ENCODE measurements at regions not wholly inside any gene's neighbourhood (a gene's known extent, or its start where the extent isn't known, plus 50 kb on each side); places are given as distances from the start of the nearest gene placed in this dataset.

DNA sequence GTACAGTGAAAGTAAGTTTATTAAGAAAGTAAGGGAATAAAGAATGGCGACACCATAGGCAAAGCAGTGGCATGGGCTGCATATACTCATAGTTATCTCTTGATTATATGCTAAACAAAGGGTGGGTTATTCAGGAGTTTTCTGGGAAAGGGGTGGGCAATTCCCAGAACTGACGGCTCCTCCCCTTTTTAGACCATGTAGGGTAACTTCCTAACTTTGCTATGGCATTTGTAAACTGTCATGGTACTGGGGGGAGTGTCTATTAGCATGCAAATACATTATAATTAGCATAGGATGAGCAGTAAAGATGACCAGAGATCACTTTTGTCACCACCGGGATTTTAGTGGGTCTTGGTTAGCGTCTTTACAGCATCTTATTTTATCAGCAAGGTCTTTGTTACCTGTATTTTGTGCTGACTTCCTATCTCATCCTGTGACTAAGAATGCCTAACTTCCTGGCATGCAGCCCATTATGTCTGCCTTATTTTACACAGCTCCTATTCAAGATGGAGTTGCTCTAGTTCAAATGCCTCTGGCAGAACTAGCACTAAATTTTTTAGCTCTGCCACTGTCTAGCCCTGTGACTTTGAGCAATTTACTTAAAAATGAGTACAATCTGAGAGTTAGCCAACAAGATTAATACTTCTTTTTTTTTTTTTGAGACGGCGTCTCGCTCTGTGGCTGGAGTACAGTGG lies 110.3 kb upstream of the PALMD start:
- DNase-seq (ENCODE audit: low read depth) = no peak
- TF ChIP-seq, protein P1, sequence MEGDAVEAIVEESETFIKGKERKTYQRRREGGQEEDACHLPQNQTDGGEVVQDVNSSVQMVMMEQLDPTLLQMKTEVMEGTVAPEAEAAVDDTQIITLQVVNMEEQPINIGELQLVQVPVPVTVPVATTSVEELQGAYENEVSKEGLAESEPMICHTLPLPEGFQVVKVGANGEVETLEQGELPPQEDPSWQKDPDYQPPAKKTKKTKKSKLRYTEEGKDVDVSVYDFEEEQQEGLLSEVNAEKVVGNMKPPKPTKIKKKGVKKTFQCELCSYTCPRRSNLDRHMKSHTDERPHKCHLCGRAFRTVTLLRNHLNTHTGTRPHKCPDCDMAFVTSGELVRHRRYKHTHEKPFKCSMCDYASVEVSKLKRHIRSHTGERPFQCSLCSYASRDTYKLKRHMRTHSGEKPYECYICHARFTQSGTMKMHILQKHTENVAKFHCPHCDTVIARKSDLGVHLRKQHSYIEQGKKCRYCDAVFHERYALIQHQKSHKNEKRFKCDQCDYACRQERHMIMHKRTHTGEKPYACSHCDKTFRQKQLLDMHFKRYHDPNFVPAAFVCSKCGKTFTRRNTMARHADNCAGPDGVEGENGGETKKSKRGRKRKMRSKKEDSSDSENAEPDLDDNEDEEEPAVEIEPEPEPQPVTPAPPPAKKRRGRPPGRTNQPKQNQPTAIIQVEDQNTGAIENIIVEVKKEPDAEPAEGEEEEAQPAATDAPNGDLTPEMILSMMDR (IDR thresholded peaks at IDR 0.05; ENCODE audit: insufficient read depth, low read depth, low read length) = no peak

DNA sequence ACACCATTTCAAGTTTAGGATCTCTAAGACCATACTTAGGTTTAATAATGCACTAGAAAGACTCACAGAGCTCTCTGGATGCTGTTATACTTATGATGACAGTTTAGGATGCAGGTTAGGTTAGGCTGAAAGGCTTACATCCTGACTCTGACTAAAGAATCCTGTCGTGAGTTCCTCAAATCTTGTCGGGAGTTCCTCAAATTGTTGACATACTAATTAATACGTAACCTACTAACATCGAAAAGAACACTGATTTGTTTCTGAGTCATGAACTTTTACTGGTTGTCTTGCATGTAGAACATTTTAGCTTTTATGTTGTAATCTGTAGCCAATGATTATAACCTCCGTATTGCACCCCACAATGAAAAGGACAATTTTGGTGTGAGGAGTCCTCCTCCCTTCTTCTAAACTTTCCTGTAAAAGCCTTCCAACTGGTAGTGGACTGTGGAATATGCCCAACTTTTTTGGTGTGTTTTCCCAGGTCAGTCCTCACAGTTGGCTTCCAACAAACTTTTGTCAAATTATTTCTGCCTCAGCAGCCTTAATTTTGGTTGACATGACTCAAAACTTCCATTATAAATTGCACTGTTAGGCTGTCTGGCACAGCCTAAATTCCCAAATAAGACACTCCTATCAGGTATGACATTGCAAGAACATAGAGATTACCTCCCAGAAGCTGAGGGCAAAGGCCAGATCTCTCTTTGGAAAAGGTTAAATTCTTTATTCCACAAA lies 107.9 kb upstream of the PALMD start:
- no peak overlapping the region for H3K4me3 ChIP-seq (ENCODE audit: low read depth, low read length)
- TF ChIP-seq, protein P1 (IDR thresholded peaks at IDR 0.05; ENCODE audit: insufficient read depth, low read depth, low read length) = no peak
- no peak for DNase-seq (ENCODE audit: low read depth)

More for the DNA sequence above, 110.3 kb upstream of the PALMD start:
- H3K4me3 ChIP-seq (ENCODE audit: low read depth, low read length) = no peak overlapping the region

DNA sequence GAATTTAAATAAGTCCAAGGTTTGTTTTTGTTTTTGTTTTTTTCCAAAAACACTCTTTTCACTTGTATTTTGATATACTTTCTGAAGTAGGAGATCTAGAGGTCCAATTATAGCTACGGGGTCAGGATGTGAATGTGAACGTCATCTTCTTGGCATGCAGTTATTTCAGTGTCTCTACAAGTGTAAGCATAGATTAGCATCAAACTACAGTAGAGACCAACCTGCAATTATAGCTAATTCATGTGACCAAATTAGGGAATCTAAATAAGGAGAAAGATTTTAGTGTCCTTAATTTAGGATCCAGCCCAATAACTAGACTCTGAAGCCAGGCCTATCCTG lies 107.3 kb upstream of the PALMD start:
- DNase-seq (ENCODE audit: low read depth) = peak; percentile 42
- TF ChIP-seq, protein P1 (IDR thresholded peaks at IDR 0.05; ENCODE audit: insufficient read depth, low read depth, low read length) = no peak
- H3K4me3 ChIP-seq (ENCODE audit: low read depth, low read length) = no peak overlapping the region

DNA sequence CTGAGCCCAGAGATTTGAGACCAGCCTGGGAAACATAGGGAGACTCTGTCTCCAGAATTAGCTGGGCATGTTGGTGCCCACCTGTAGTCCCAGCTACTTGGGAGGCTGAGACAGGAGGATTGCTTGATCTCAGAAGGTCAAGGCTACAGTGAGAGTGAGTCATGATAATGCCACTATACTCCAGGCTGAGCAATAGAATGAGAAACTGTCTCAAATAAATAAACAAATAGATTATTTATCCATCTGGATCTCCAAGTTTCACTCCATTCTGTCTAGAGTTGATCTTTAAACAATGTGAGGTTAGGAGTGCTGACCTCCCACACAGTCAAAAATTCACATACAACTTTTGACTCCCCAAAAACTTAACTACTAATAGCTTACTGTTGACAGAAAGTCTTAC lies 106.8 kb upstream of the PALMD start:
- H3K4me3 ChIP-seq (ENCODE audit: low read depth, low read length) = no peak overlapping the region
- no peak for DNase-seq (ENCODE audit: low read depth)
- TF ChIP-seq, protein P1 (IDR thresholded peaks at IDR 0.05; ENCODE audit: insufficient read depth, low read depth, low read length) = no peak

DNA sequence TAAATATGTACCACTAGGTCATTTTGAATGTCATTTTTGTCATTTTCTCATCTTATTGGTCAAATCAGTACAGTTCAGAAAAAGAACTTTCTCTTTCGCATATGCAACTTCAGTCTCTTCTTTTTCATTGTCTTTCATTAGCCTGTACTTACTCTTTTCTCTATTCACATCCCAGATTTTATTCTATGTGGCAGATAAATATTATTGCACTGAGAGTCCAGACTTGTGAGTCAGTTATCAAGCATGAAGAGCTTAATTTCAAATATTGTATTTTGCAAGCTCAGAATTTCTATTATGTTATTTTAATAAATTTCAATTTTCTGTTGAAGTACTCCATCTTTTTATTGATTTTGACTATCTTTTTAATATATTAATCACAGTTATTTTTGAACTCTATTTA lies 105.2 kb upstream of the PALMD start:
- TF ChIP-seq, protein P1 (IDR thresholded peaks at IDR 0.05; ENCODE audit: insufficient read depth, low read depth, low read length) = no peak
- no peak for DNase-seq (ENCODE audit: low read depth)
- H3K4me3 ChIP-seq (ENCODE audit: low read depth, low read length) = no peak overlapping the region

- H3K4me3 ChIP-seq (ENCODE audit: low read depth, low read length) = no peak overlapping the region
- peak; percentile 69 for DNase-seq (ENCODE audit: low read depth)
- TF ChIP-seq, protein P1 (IDR thresholded peaks at IDR 0.05; ENCODE audit: insufficient read depth, low read depth, low read length) = no peak
These were observed 101.6 kb upstream of the PALMD start for GRCh38 chr1:99544328-99544727.

Data from fibroblast of villous mesenchyme (primary cell).